HL-60 (cell line): ENCODE measurements at regions not wholly inside any gene's neighbourhood (a gene's known extent, or its start where the extent isn't known, plus 50 kb on each side); places are given as distances from the start of the nearest gene placed in this dataset.

ENCODE experiments used
- DNase-seq, 2 experiments: peaks; one replicate each; pipeline ENCODE4 v3.0.0-alpha.2; 2010 to 2020; ENCODE audit warnings: low read depth in 1 of 2, low spot score in 1 of 2
- H3K27ac ChIP-seq: fragments of 250-450 bp; sonication (Bioruptor Pico); replicated peaks from 2 replicates; pipeline ENCODE4 v1.5.1; 2020; ENCODE audit warnings: mild to moderate bottlenecking, moderate library complexity
- H3K27me3 ChIP-seq: fragments of 250-450 bp; sonication (Bioruptor Pico); 2 replicates; pipeline ENCODE4 v1.5.1; 2021; ENCODE audit warnings: mild to moderate bottlenecking, moderate library complexity; ENCODE audit not compliant: insufficient read depth, poor library complexity, severe bottlenecking
- H3K4me3 ChIP-seq: replicated peaks from 2 replicates; pipeline ENCODE4 v1.5.1; 2011; ENCODE audit warnings: mild to moderate bottlenecking, control low read depth, low read length; ENCODE audit not compliant: insufficient read depth
- CTCF ChIP-seq: IDR thresholded peaks from one replicate; pipeline ENCODE4 v1.5.1; 2011; ENCODE audit warnings: low read length, control low read depth, inconsistent platforms; ENCODE audit not compliant: insufficient read depth
- GABPA ChIP-seq: IDR thresholded peaks from 2 replicates; pipeline ENCODE4 v1.6.1; 2012; ENCODE audit warnings: low read depth
- POLR2AphosphoS5 ChIP-seq: IDR thresholded peaks from 2 replicates; pipeline ENCODE4 v1.6.1; 2012; ENCODE audit warnings: low read depth
- REST ChIP-seq: IDR thresholded peaks from 2 replicates; pipeline ENCODE4 v1.6.1; 2012; ENCODE audit warnings: low read depth; ENCODE audit not compliant: insufficient replicate concordance
- SPI1 ChIP-seq: IDR thresholded peaks from 2 replicates; pipeline ENCODE4 v1.6.1; 2012; ENCODE audit warnings: low read depth, mild to moderate bottlenecking, borderline replicate concordance

GRCh38 chr11:119991022-119991404, 146.9 kb downstream of the TRIM29 start:
- no peak overlapping the region for H3K27ac ChIP-seq
- TF ChIP-seq SPI1 (no peak), POLR2AphosphoS5 (no peak), GABPA (no peak)
- no peak overlapping the region for H3K4me3 ChIP-seq
- DNase-seq, result no peak
- H3K27me3 ChIP-seq, result peaks cover 4% of the 10 kb centered on the region

GRCh38 chr11:119990309-119991021, 147.4 kb downstream of the TRIM29 start:
- no peak overlapping the region for H3K27ac ChIP-seq
- H3K27me3 ChIP-seq, result peaks cover 8% of the 10 kb centered on the region
- no peak overlapping the region for H3K4me3 ChIP-seq
- no peak for TF ChIP-seq SPI1
- no peak for TF ChIP-seq GABPA
- TF ChIP-seq CTCF, result no peak
- TF ChIP-seq POLR2AphosphoS5, result no peak
- TF ChIP-seq REST, result no peak
- DNase-seq, result no peak

GRCh38 chr11:119989159-119989821, 148.6 kb downstream of the TRIM29 start:
- no peak for TF ChIP-seq SPI1
- no peak for TF ChIP-seq REST
- no peak for TF ChIP-seq POLR2AphosphoS5
- Histone ChIP-seq H3K27ac (no peak overlapping the region), H3K4me3 (no peak overlapping the region), H3K27me3 (peaks cover 8% of the 10 kb centered on the region)
- DNase-seq, result no peak

- Histone ChIP-seq H3K27me3 (peaks cover 8% of the 10 kb centered on the region), H3K4me3 (no peak overlapping the region), H3K27ac (no peak overlapping the region)
- DNase-seq, result no peak
- no peak for TF ChIP-seq POLR2AphosphoS5
- TF ChIP-seq SPI1, result no peak
- no peak for TF ChIP-seq CTCF
- no peak for TF ChIP-seq REST
- TF ChIP-seq GABPA, result no peak
Measured at GRCh38 chr11:119985551-119985950, 152.4 kb downstream of the TRIM29 start.
